Esophagus squamous epithelium (tissue), 4 donors: ENCODE measurements at regions not wholly inside any gene's neighbourhood (a gene's known extent, or its start where the extent isn't known, plus 50 kb on each side); places are given as distances from the start of the nearest gene placed in this dataset.

Source experiments
- CTCF ChIP-seq, 6 experiments: fragments of 450-650 bp in 4 of 6; fragments of 200-600 bp in 2 of 6; sonication (generic) in 2 of 6; IDR thresholded peaks; one replicate each; pipeline ENCODE4 v1.5.1; 2016 to 2019; ENCODE audit warnings: antibody characterized with exemption in 6 of 6, mild to moderate bottlenecking in 4 of 6, moderate library complexity in 4 of 6
- POLR2A ChIP-seq, 4 donors: fragments of 450-650 bp; IDR thresholded peaks; one replicate each; pipeline ENCODE4 v1.6.1; 2017; ENCODE audit warnings: antibody characterized with exemption in 4 of 4, mild to moderate bottlenecking in 4 of 4, moderate library complexity in 3 of 4

DNA sequence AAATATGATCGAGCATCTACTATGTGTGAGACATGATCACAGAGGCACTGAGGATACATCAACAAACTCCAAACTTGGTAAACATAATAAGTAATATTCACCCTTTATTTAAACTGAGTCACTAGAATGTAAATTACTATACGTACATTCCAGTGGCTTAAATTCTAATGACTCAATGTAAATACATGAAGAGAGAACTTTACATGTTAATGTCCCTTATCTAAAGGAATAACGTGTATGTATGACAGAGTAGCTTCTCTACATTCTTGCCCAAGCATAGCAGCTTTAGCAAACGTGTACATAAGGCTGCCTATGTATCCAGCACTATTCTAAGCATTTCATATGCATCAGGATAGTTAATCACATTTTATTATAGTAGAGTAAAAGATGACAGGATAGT lies 111.8 kb upstream of the CYYR1 start:
- no peak for TF ChIP-seq CTCF (IDR thresholded peaks at IDR 0.05)
- TF ChIP-seq POLR2A (IDR thresholded peaks at IDR 0.05), result no peak
